Skeletal muscle cell (primary cell): ENCODE measurements at regions not wholly inside any gene's neighbourhood (a gene's known extent, or its start where the extent isn't known, plus 50 kb on each side); places are given as distances from the start of the nearest gene placed in this dataset.

Experiments
- DNase-seq: peaks from one replicate; pipeline ENCODE4 v3.0.0-alpha.2; 2010; ENCODE audit warnings: low read depth
- H3K4me3 ChIP-seq: 2 replicates; pipeline ENCODE4 v1.5.1; 2011; ENCODE audit warnings: low read depth, mild to moderate bottlenecking, control low read depth, low read length, moderate library complexity

GRCh38 chr14:53356361-53357150, 203.4 kb upstream of the DDHD1 start:
- H3K4me3 ChIP-seq = no peak overlapping the region
- no peak for DNase-seq

GRCh38 chr14:53355581-53356112, 202.5 kb upstream of the DDHD1 start:
- H3K4me3 ChIP-seq = no peak overlapping the region
- peak; percentile 66 for DNase-seq

- no peak for DNase-seq
- H3K4me3 ChIP-seq = no peak overlapping the region
These were observed 201.2 kb upstream of the DDHD1 start for GRCh38 chr14:53354336-53354735.

- no peak for DNase-seq
- no peak overlapping the region for H3K4me3 ChIP-seq
These were observed 197.7 kb upstream of the DDHD1 start for GRCh38 chr14:53350866-53351265.

- no peak for DNase-seq
- no peak overlapping the region for H3K4me3 ChIP-seq
These were observed 197.3 kb upstream of the DDHD1 start for GRCh38 chr14:53350429-53350828.

- no peak for DNase-seq
- H3K4me3 ChIP-seq = no peak overlapping the region
These were observed 193.9 kb upstream of the DDHD1 start for GRCh38 chr14:53346988-53347387.

GRCh38 chr14:53341324-53341723, 188.2 kb upstream of the DDHD1 start:
- no peak overlapping the region for H3K4me3 ChIP-seq
- DNase-seq = no peak

- no peak overlapping the region for H3K4me3 ChIP-seq
- DNase-seq = peak; percentile 27
These were observed 185.1 kb upstream of the DDHD1 start for GRCh38 chr14:53338192-53338591.

- no peak overlapping the region for H3K4me3 ChIP-seq
These were observed 183.6 kb upstream of the DDHD1 start for GRCh38 chr14:53336729-53337128.

GRCh38 chr14:53333809-53334208, 180.7 kb upstream of the DDHD1 start:
- H3K4me3 ChIP-seq = no peak overlapping the region
- no peak for DNase-seq

More at GRCh38 chr14:53336729-53337128, 183.6 kb upstream of the DDHD1 start:
- DNase-seq = no peak

- DNase-seq = no peak
- H3K4me3 ChIP-seq = no peak overlapping the region
These were observed 178.8 kb upstream of the DDHD1 start for GRCh38 chr14:53331921-53332320.

GRCh38 chr14:53331247-53331646, 178.1 kb upstream of the DDHD1 start:
- no peak overlapping the region for H3K4me3 ChIP-seq
- DNase-seq = peak; percentile 71

GRCh38 chr14:53330441-53330840, 177.3 kb upstream of the DDHD1 start:
- no peak overlapping the region for H3K4me3 ChIP-seq
- DNase-seq = no peak

GRCh38 chr14:53328841-53329240, 175.7 kb upstream of the DDHD1 start:
- H3K4me3 ChIP-seq = no peak overlapping the region
- no peak for DNase-seq

GRCh38 chr14:53327716-53328115, 174.6 kb upstream of the DDHD1 start:
- DNase-seq = peak; percentile 83
- no peak overlapping the region for H3K4me3 ChIP-seq

- no peak overlapping the region for H3K4me3 ChIP-seq
- DNase-seq = no peak
These were observed 172.2 kb upstream of the DDHD1 start for GRCh38 chr14:53325176-53325806.

GRCh38 chr14:53316504-53316903, 163.4 kb upstream of the DDHD1 start:
- no peak overlapping the region for H3K4me3 ChIP-seq
- DNase-seq = no peak

- DNase-seq = no peak
- H3K4me3 ChIP-seq = no peak overlapping the region
These were observed 157.3 kb upstream of the DDHD1 start for GRCh38 chr14:53310412-53310811.

GRCh38 chr14:53306911-53307310, 153.8 kb upstream of the DDHD1 start:
- no peak overlapping the region for H3K4me3 ChIP-seq
- DNase-seq = no peak

GRCh38 chr14:53306267-53306721, 153.2 kb upstream of the DDHD1 start:
- peak overlapping the region; percentile 45 for H3K4me3 ChIP-seq
- DNase-seq = no peak
